Stromal cell of bone marrow (primary cell): ENCODE measurements at regions not wholly inside any gene's neighbourhood (a gene's known extent, or its start where the extent isn't known, plus 50 kb on each side); places are given as distances from the start of the nearest gene placed in this dataset.
"Not testable (repeated sequence)": the region's sequence is repeated elsewhere in the genome, so short reads cannot be mapped to it uniquely, and the experiment has no call there.

Experiments
- DNase-seq: peaks from one replicate; pipeline ENCODE4 v3.0.0-alpha.2; 2012; ENCODE audit warnings: low read depth

DNA sequence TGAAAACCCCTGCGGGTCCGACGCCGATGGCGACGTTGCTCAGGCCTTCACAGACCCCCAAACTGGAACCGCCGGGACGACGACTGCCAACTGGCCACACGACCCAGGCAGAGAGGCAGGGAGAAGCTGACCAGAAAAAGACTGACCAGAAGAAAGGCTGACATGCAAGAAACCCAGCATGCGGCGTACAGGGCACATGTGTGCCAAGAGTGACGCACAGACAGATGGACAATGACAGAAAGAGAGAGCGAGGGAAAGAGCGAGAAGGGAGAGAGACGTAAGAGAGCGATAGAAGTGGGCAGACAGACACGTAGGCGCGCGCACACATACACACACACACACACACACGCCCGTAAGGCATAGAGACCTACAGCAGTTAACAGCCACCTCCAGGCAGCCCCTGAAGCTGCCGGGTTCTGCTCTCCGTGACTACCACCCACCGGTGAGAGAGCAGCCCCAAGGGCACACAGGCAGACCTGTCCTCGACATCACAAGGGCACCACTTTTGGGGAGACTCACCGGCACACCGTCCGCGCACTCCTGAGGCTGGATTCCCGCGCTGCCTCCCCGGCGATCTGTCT lies 67.2 kb upstream of the ZNF527 start:
- no peak for DNase-seq

DNA sequence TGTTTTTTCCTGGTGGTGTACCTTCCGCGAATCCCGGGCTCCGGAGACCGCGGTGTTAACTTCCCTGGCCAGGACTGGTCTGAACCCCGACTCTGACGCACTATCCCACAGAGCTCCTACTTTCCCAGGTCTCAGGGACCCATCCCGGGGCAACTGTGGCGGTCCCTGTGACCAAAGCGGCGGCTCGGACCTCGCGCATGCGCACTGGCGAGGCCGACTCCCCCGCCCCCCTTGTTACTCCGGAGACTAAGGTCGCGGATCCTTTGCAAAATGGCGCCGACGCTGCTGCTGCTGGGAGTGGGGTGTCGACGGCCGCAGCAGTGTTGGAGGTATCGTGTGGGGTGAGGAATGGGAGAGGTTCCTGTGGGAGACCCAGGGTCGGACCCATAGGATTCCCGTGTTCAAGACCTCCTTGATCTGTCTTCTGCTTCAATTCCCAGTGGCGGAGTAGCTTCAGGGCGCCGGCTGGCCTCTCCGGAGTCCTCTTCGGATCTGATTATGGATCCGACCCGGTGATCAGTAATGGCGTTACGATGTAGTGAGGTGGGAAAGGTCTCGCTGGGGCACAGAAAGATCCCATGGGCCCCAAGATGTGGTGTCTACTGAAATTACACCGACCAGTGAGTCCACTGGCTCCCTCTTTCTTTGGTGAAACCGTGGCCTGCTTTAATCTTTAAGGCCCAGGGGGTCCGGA lies 66.6 kb upstream of the ZNF527 start:
- DNase-seq, result no peak

DNA sequence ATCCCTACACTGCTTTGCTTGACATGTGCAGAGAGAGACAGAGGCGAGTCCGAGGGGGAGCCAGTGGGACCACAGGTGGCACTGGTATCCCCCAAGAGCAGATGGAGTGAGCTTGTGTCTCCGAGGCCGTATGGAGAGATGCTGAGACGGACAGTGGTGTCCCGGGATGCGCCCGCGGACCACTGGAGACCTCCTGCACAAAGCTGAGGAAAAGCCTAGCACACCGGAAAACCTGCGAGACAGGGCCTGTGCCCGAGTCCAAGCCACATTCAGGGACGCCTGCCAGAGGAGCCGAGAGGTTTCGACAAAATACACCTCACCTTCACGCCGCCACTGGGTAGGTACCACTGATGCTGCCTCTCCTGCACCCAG lies 66.0 kb upstream of the ZNF527 start:
- DNase-seq, result no peak

DNA sequence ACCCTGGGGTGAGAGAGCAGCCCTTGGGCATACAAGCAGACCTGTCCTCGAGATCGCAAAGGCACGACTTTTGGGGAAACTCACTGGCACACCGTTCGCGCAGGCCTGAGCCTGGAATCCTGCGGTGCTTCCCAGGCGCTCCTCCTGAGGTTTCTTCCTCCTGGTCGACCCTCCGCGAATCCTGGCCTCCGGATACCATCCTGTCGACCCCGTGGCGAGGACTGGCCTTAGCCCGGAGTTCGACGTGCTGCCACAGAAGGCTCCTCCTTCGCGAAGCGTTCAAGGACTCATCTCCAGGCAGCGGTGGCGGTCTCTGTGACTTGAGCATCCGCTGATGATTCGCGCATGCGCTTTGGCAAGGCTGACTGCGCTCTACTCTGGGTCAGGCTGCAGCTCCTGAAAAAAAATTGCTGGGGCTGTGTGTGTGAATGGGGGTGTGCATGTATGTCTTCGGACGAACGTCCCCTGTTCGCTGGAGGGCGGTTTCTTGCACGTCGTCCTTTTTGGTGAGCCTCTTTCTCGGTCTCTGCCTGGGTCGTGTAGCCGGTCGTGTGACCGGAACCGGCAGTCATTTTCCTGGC lies 64.4 kb upstream of the ZNF527 start:
- DNase-seq, result no peak

DNA sequence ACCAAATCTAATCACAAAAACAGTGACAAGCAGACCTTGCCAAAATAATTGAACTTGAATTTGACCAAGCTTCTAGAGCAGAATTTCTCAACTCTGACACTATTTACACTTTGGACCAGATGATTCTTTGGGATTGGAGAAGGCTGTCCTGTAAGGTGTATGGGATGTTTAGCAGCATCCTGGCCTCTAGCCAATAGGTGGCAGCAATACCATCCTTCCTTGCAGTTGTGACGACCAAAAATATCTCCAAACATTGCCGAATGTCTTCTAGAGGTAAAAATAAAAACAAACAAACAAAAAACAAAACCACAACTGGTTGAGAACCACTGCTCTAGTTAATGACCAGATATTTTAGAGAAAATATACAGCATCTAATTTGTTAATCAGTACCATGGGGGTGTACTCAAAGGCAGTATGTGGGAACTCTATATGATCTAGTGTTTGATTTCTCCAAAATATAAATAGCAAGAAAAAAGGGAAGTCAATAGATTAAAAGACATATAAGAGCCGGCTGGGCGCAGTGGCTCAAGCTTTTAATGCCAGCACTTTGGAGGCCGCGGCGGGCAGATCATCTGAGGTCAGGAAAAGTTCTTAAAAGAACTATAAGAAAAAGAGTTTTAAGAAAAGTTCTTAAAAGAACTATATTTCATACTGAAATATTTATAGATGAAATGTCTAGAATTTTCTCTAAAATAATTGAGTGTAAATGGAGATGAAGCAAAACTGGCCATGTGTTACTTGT lies 60.9 kb upstream of the ZNF527 start:
- no peak for DNase-seq

DNA sequence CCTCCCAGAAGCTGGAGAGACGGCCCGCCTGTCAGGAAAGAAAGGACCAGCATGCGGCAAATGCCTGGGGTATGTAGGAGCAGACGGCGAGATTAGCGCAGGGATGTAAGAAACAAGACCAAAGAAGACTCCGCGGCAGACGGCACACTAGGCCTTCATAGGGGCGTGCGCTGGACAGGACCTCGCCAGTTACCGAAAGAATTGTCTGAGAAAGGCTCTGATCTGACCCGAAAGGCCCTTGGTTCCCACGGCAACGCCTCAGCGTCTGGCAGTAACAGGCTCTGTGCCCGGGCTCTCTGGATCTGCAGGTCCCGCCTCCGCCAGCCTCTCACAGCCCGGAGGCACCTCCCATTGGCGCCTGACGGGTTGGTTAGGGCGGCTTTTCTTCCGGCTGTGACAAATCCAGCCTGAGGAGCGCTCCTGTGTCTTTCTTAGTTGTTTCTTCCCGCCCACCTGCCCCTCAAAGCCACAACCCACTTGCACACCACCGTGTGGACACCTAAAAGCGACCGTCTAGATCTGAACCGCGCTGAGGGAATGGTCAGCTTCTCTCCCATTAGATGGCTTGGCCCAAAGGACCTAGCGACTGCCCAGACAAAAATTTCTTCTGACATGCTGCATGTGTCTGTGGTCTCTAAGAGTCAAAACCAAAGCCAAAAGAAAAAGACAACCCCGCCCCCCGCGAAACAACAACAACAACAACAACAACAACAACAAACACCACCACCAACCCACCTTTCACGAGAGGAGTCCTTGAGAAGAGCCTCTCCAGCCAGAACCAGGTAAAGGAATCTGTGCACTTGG lies 58.2 kb upstream of the ZNF527 start:
- peak; percentile 27 for DNase-seq

DNA sequence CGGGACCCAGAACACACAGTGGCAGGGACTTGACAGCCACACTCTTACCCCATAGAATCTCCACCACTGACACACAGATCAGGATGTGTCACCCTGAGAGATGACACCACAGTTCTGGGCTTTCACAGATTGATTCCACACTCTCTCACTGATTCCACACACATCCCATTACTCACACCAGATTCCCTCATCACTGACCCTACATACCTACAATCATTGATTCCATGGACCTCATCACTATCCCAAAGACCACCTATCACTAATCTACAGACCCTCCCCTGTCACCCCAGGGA lies 57.6 kb upstream of the ZNF527 start:
- no peak for DNase-seq

DNA sequence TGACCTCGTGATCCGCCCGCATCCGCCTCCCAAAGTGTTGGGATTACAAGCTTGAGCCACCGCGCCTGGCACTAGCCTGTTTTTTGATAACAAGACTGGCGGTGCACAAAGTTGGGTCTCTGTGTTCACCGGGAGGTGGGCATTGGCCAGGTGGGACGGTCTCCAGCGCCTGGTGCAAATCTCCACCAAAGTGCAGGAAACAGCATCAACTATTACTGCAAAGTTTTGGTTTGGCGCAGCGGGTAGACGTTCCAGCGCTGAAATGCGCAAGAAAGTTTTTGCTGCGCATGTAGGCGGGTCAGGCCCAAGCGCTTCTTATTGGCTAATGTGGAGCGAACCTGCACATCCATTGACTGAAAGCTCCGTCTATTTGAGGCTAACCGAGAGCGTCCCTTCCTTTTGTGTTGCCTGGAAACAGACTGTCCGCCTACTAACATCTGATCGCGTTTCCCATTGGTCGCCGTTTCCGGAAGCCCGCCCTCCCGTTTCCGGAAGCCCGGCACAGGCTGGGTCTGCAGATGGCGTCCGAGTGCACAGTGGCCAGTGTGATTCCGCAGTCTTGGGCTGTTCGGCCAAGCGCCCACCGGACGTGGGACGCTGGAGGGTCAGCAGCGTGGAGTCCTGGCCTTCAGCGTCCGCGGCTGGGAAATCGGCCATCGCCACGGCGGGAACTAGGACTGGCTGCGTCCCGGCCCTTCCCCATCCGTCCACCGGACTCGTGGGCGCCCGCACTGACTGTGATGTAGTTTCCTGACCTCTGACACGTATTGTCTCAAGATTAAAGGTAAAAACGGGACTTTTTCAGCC lies 53.3 kb upstream of the ZNF527 start:
- peak; percentile 99 for DNase-seq

DNA sequence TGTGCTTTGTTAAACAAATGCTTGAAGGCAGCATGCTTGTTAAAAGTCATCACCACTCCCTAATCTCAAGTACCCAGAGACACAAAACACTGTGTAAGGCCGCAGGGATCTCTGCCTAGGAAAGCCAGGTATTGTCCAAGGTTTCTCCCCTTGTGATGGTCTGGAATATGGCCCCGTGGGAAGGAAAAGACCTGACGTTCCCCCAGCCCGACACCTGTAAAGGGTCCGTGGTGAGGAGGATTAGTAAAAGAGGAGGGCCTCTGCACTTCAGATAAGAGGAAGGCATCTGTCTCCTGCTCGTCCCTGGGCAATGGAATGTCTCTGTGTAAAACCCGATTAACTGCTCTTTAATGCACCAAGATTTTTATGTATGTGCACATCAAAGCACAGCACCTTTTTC lies 49.9 kb upstream of the ZNF527 start:
- DNase-seq, result not testable (repeated sequence)
